ENCODE measurements at regions not wholly inside any gene's neighbourhood (a gene's known extent, or its start where the extent isn't known, plus 50 kb on each side); places are given as distances from the start of the nearest gene placed in this dataset.

DNA sequence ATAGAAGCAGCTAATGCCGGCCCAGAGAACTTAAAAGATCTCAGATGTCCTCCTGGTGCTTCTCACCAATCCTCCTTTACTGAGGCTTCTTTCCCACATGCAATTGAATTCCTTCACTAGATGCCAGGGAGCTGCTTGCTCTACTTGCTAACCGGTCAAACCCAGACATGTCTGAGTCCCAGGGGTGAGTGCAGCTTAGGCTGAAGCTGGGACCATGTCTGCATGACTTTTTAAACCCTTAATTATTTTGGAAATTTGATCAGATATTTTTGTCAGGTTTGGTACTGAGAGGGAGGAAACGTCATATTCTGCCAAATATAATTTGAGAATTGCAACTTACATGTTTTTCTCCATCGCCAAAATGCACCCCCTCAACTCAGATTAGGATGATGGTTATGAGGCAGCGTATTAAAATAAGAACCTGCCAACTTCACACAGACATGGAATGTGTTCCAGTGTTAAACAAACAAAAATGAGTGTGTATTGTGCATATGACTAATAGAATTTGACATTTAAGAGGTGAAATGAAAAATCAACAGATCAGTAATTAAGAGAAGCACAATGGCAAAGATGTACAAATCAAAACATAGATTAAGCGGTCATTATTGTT lies 529.5 kb downstream of the ETS1 start:
- WGBS, 2 experiments (ENCODE audit: extremely low coverage in 2 of 2, insufficient read length in 1 of 2) = 100% methylated on average over 1 of the region's 6 CpGs; no CpG with 5 or more reads in 1 of the 2 experiments

More for the DNA sequence above, 529.5 kb downstream of the ETS1 start:
- DNase-seq = no peak
- no peak overlapping the region for H2BK5ac ChIP-seq (ENCODE audit: low read depth, low read length, poor library complexity, severe bottlenecking)
- TF ChIP-seq, protein P1, sequence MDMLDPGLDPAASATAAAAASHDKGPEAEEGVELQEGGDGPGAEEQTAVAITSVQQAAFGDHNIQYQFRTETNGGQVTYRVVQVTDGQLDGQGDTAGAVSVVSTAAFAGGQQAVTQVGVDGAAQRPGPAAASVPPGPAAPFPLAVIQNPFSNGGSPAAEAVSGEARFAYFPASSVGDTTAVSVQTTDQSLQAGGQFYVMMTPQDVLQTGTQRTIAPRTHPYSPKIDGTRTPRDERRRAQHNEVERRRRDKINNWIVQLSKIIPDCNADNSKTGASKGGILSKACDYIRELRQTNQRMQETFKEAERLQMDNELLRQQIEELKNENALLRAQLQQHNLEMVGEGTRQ (IDR thresholded peaks at IDR 0.05; ENCODE audit: low read depth, low read length) = no peak
- TF ChIP-seq CHD1 (IDR thresholded peaks at IDR 0.05; ENCODE audit: low read depth, low read length) (no peak), RAD21 (IDR thresholded peaks at IDR 0.05; ENCODE audit: low read length) (no peak), BHLHE40 (IDR thresholded peaks at IDR 0.05; ENCODE audit: low read depth, low read length) (no peak), POLR2A (IDR thresholded peaks at IDR 0.05; ENCODE audit: low read depth, low read length) (no peak), MAZ (IDR thresholded peaks at IDR 0.05; ENCODE audit: borderline replicate concordance, low read depth, low read length) (no peak), MXI1 (IDR thresholded peaks at IDR 0.05; ENCODE audit: borderline replicate concordance, low read depth, low read length) (no peak), NFE2L2 (IDR thresholded peaks at IDR 0.05; ENCODE audit: low read depth, low read length) (no peak), FOS (IDR thresholded peaks at IDR 0.05; ENCODE audit: low read depth, low read length) (no peak), RCOR1 (IDR thresholded peaks at IDR 0.05; ENCODE audit: insufficient replicate concordance, low read length) (no peak), SMC3 (IDR thresholded peaks at IDR 0.05; ENCODE audit: low read depth, low read length) (no peak), CEBPB (IDR thresholded peaks at IDR 0.05; ENCODE audit: low read depth, low read length) (no peak), MAFK (IDR thresholded peaks at IDR 0.05; ENCODE audit: low read depth, low read length) (no peak), RFX5 (IDR thresholded peaks at IDR 0.05; ENCODE audit: low read depth, low read length) (no peak)
- TF ChIP-seq, protein P2, sequence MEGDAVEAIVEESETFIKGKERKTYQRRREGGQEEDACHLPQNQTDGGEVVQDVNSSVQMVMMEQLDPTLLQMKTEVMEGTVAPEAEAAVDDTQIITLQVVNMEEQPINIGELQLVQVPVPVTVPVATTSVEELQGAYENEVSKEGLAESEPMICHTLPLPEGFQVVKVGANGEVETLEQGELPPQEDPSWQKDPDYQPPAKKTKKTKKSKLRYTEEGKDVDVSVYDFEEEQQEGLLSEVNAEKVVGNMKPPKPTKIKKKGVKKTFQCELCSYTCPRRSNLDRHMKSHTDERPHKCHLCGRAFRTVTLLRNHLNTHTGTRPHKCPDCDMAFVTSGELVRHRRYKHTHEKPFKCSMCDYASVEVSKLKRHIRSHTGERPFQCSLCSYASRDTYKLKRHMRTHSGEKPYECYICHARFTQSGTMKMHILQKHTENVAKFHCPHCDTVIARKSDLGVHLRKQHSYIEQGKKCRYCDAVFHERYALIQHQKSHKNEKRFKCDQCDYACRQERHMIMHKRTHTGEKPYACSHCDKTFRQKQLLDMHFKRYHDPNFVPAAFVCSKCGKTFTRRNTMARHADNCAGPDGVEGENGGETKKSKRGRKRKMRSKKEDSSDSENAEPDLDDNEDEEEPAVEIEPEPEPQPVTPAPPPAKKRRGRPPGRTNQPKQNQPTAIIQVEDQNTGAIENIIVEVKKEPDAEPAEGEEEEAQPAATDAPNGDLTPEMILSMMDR (conservative IDR thresholded peaks at IDR 0.05; ENCODE audit: low read depth, low read length) = no peak
- TF ChIP-seq, protein P3, sequence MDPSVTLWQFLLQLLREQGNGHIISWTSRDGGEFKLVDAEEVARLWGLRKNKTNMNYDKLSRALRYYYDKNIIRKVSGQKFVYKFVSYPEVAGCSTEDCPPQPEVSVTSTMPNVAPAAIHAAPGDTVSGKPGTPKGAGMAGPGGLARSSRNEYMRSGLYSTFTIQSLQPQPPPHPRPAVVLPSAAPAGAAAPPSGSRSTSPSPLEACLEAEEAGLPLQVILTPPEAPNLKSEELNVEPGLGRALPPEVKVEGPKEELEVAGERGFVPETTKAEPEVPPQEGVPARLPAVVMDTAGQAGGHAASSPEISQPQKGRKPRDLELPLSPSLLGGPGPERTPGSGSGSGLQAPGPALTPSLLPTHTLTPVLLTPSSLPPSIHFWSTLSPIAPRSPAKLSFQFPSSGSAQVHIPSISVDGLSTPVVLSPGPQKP (IDR thresholded peaks at IDR 0.05; ENCODE audit: borderline replicate concordance, low read depth, low read length) = no peak
- H3K4me3 ChIP-seq (ENCODE audit: insufficient read depth, low read depth, low read length) = no peak overlapping the region
- H3K79me1 ChIP-seq (ENCODE audit: low read depth in 1 of 2, low read length in 2 of 2) = no peaks in the 10 kb centered on the region
- H2AK9ac ChIP-seq (replicated peaks; ENCODE audit: low read depth, low read length, poor library complexity) = no peak overlapping the region
- intact Hi-C loops (cut with micrococcal nuclease) (no loop called here), in situ Hi-C loops (cut with MboI; ENCODE audit: low sequenced_read_pairs) (no loop called here), dilution Hi-C loops (cut with HindIII; ENCODE audit: low sequenced_read_pairs, unreplicated experiment) (no loop called here)
- no peak overlapping the region for H3K4me2 ChIP-seq (ENCODE audit: low read depth, low read length)
- H3K4ac ChIP-seq (ENCODE audit: low read depth, low read length) = no peak overlapping the region
- no peaks in the 10 kb centered on the region for H3K27me3 ChIP-seq (ENCODE audit: control insufficient read depth, insufficient read depth, low read length)
- H3K14ac ChIP-seq (replicated peaks; ENCODE audit: low read depth, low read length) = no peak overlapping the region; the same call in 1 of the 2 replicates
- H4K5ac ChIP-seq (ENCODE audit: low read depth, low read length) = no peak overlapping the region
- no TSS peak for BruUV-seq (replicated peaks)
- no peak overlapping the region for H3K18ac ChIP-seq (ENCODE audit: low read depth, low read length)
- peaks cover 4% of the 10 kb centered on the region; the same call in 1 of the 2 replicates for H3K9me1 ChIP-seq (ENCODE audit: insufficient read depth, low read length)
- no peak overlapping the region for H3K9ac ChIP-seq (ENCODE audit: low read depth, low read length)
- no peak overlapping the region; the same call in 1 of the 2 replicates for H2AK5ac ChIP-seq (ENCODE audit: low read depth, low read length)
- H2AFZ ChIP-seq (replicated peaks; ENCODE audit: low read length, poor library complexity) = no peak overlapping the region
- H3K56ac ChIP-seq (ENCODE audit: extremely low read depth, insufficient read depth, low read length) = 0 out of 2 replicates have a peak overlapping the region, but pooled peaks have one; percentile 21
- CTCF ChIA-PET = no interaction called here
- no peak overlapping the region for H2BK15ac ChIP-seq (ENCODE audit: low read depth, low read length)
- no peak for ATAC-seq (ENCODE audit: low read depth)
- peaks cover 10% of the 10 kb centered on the region for H3K4me1 ChIP-seq (ENCODE audit: control insufficient read depth, insufficient read depth, low read length)
- H3K27ac ChIP-seq (ENCODE audit: insufficient read depth, low read length) = no peak overlapping the region
- POLR2A ChIA-PET (ENCODE audit: unreplicated experiment) = no interaction called here
- no peak overlapping the region for H3K23ac ChIP-seq (ENCODE audit: low read depth, low read length)
- no peak overlapping the region for H2BK20ac ChIP-seq (ENCODE audit: low read depth, low read length)
- H2BK120ac ChIP-seq (ENCODE audit: low read depth, low read length) = no peak overlapping the region
- no peaks in the 10 kb centered on the region for H4K20me1 ChIP-seq (ENCODE audit: insufficient read depth, low read length)
- no peaks in the 10 kb centered on the region for H3K9me3 ChIP-seq (ENCODE audit: control insufficient read depth, insufficient read depth, low read length)
- no peaks in the 10 kb centered on the region for H3K36me3 ChIP-seq (ENCODE audit: control insufficient read depth, insufficient read depth, low read length)
- no peak overlapping the region for H4K91ac ChIP-seq (ENCODE audit: insufficient read depth, low read depth, low read length)
- H4K8ac ChIP-seq (ENCODE audit: low read depth in 2 of 2, low read length in 2 of 2) = no peak overlapping the region
